WTC11 (cell line): ENCODE measurements at regions not wholly inside any gene's neighbourhood (a gene's known extent, or its start where the extent isn't known, plus 50 kb on each side); places are given as distances from the start of the nearest gene placed in this dataset.

ENCODE experiments used
- ATAC-seq: fragments of 200-7000 bp; cut with Tn5 transposase; 2 replicates; pipeline ENCODE4 v1.10.0; 2021; ENCODE audit warnings: mild to moderate bottlenecking, moderate library complexity
- CTCF ChIA-PET: fragments of 300-600 bp; sonication (Branson Sonifier 250); formaldehyde crosslinking; loops from one replicate; lab custom pipeline; 2021; ENCODE audit warnings: antibody characterized with exemption; lab: Charles Lee
- POLR2A ChIA-PET: fragments of 350-600 bp; sonication (Branson Sonifier 250); formaldehyde crosslinking; loops from one replicate; lab custom pipeline; 2021; ENCODE audit warnings: antibody characterized with exemption; lab: Charles Lee
- DNase-seq: peaks from one replicate; pipeline ENCODE4 v3.0.0; 2021; ENCODE audit warnings: low spot score
- H3K27ac Mint-ChIP-seq: 2 replicates; pipeline ENCODE4 v1.8.0; 2021; ENCODE audit warnings: mixed read lengths
- H3K27me3 Mint-ChIP-seq: 2 replicates; pipeline ENCODE4 v1.8.0; 2021; ENCODE audit warnings: low read depth, mild to moderate bottlenecking, moderate library complexity, mixed read lengths
- H3K36me3 Mint-ChIP-seq: 2 replicates; pipeline ENCODE4 v1.8.0; 2021; ENCODE audit warnings: mixed read lengths
- H3K4me1 Mint-ChIP-seq: 2 replicates; pipeline ENCODE4 v1.8.0; 2022; ENCODE audit warnings: mixed read lengths
- H3K4me3 Mint-ChIP-seq: 2 replicates; pipeline ENCODE4 v1.8.0; 2021; ENCODE audit warnings: mild to moderate bottlenecking, moderate library complexity, mixed read lengths
- H3K9me3 Mint-ChIP-seq: 2 replicates; pipeline ENCODE4 v1.8.0; 2021; ENCODE audit warnings: mixed read lengths
- E2F1 ChIP-seq: sonication (generic); formaldehyde crosslinking; IDR thresholded peaks from 2 replicates; pipeline ENCODE4 v1.8.0; 2022; ENCODE audit warnings: mild to moderate bottlenecking, missing genetic modification reagents
- E2F4 ChIP-seq: sonication (generic); formaldehyde crosslinking; IDR thresholded peaks from 2 replicates; pipeline ENCODE4 v1.8.1; 2022; ENCODE audit warnings: low read depth, mild to moderate bottlenecking, moderate library complexity, missing genetic modification reagents, borderline replicate concordance
- NFE2L1 ChIP-seq: sonication (generic); formaldehyde crosslinking; IDR thresholded peaks from 2 replicates; pipeline ENCODE4 v1.8.1; 2023; ENCODE audit warnings: missing genetic modification reagents
- PRDM15 ChIP-seq: sonication (generic); formaldehyde crosslinking; IDR thresholded peaks from 2 replicates; pipeline ENCODE4 v1.8.0; 2022; ENCODE audit warnings: missing genetic modification reagents
- PRRX2 ChIP-seq: fragments of 250-450 bp; sonication (Bioruptor Pico); IDR thresholded peaks from 2 replicates; pipeline ENCODE4 v1.8.0; 2021; ENCODE audit warnings: mild to moderate bottlenecking
- RELA ChIP-seq: sonication (generic); formaldehyde crosslinking; IDR thresholded peaks from 2 replicates; pipeline ENCODE4 v1.8.1; 2022; ENCODE audit warnings: missing genetic modification reagents, mild to moderate bottlenecking, borderline replicate concordance
- SMAD3 ChIP-seq: sonication (generic); formaldehyde crosslinking; IDR thresholded peaks from 2 replicates; pipeline ENCODE4 v1.8.0; 2022; ENCODE audit warnings: missing genetic modification reagents, mild to moderate bottlenecking, borderline replicate concordance
- TEAD1 ChIP-seq: sonication (generic); formaldehyde crosslinking; IDR thresholded peaks from 2 replicates; pipeline ENCODE4 v1.8.0; 2022; ENCODE audit warnings: mild to moderate bottlenecking, missing genetic modification reagents
- TEAD4 ChIP-seq: sonication (generic); formaldehyde crosslinking; IDR thresholded peaks from 2 replicates; pipeline ENCODE4 v1.8.0; 2022; ENCODE audit warnings: mild to moderate bottlenecking, missing genetic modification reagents
- USF2 ChIP-seq: sonication (generic); formaldehyde crosslinking; IDR thresholded peaks from 2 replicates; pipeline ENCODE4 v1.8.1; 2023; ENCODE audit warnings: mild to moderate bottlenecking, missing genetic modification reagents, moderate library complexity
- ZNF138 ChIP-seq: sonication (generic); formaldehyde crosslinking; conservative IDR thresholded peaks from 2 replicates; pipeline ENCODE4 v1.8.1; 2022; ENCODE audit warnings: mild to moderate bottlenecking, moderate library complexity, missing genetic modification reagents
- ZNF219 ChIP-seq: sonication (generic); formaldehyde crosslinking; IDR thresholded peaks from 2 replicates; pipeline ENCODE4 v1.8.0; 2023; ENCODE audit warnings: missing genetic modification reagents, mild to moderate bottlenecking, borderline replicate concordance
- ZNF425 ChIP-seq: fragments of 250-450 bp; sonication (Bioruptor Pico); conservative IDR thresholded peaks from 2 replicates; pipeline ENCODE4 v1.9.0; 2021; ENCODE audit warnings: mild to moderate bottlenecking
- ZNF512 ChIP-seq: sonication (generic); formaldehyde crosslinking; IDR thresholded peaks from 2 replicates; pipeline ENCODE4 v1.8.1; 2022; ENCODE audit warnings: missing genetic modification reagents, borderline replicate concordance
- TF ChIP-seq, protein P1 (sequence below): sonication (generic); formaldehyde crosslinking; conservative IDR thresholded peaks from 2 replicates; pipeline ENCODE4 v1.8.1; 2023; ENCODE audit warnings: mild to moderate bottlenecking, low read depth, missing genetic modification reagents, moderate library complexity
- TF ChIP-seq, protein P2 (sequence below): sonication (generic); formaldehyde crosslinking; IDR thresholded peaks from 2 replicates; pipeline ENCODE4 v1.8.1; 2023; ENCODE audit warnings: mild to moderate bottlenecking, missing genetic modification reagents
- TF ChIP-seq, protein P3 (sequence below): fragments of 200-600 bp; IDR thresholded peaks from 2 replicates; pipeline ENCODE4 v1.8.0; 2022; ENCODE audit warnings: antibody characterized with exemption

DNA sequence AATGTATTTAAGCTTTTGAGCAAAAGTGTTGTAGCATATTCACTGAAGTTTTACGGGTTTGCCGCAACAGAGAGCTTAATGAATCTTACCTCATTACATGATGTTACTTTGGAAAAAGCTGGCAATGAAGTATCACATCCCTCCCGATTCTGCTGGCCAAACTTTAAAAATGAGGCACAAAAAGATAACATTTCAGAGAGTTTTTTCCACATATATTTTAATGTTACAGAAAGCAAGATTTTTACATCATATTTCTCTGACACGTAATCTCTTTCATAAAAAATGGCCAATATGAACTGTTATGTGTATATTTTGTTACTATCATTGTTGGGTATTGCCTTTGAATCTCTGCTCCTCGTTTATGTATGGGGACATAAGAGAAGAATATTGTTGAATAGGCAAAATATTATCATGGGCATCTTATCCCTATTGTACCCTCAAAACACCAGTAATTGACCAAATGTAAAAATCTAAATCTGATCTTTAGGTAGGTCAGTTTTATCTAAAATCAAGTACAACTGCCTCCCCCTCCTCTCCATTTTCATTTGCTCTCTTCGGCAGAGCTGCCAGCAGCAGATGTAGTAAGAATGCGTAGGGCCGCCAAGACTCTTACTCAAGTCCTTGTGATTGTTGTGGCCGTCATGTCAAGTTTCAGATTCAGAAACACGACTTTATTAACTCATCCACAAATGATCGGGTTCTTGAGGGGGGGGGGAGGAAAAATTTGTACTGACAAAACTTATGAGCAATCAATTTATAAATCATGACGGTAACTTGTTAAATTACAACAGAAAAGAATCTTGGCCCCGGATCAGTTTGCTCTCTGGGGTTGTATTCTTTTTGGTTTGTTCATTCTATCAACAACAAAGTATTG, 106.7 kb upstream of the THRB start (continued):
- no peak for TF ChIP-seq ZNF512 (CRISPR knock-in tag)
- TF ChIP-seq, protein P1, sequence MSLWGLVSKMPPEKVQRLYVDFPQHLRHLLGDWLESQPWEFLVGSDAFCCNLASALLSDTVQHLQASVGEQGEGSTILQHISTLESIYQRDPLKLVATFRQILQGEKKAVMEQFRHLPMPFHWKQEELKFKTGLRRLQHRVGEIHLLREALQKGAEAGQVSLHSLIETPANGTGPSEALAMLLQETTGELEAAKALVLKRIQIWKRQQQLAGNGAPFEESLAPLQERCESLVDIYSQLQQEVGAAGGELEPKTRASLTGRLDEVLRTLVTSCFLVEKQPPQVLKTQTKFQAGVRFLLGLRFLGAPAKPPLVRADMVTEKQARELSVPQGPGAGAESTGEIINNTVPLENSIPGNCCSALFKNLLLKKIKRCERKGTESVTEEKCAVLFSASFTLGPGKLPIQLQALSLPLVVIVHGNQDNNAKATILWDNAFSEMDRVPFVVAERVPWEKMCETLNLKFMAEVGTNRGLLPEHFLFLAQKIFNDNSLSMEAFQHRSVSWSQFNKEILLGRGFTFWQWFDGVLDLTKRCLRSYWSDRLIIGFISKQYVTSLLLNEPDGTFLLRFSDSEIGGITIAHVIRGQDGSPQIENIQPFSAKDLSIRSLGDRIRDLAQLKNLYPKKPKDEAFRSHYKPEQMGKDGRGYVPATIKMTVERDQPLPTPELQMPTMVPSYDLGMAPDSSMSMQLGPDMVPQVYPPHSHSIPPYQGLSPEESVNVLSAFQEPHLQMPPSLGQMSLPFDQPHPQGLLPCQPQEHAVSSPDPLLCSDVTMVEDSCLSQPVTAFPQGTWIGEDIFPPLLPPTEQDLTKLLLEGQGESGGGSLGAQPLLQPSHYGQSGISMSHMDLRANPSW, result no peak
- TF ChIP-seq, protein P2, sequence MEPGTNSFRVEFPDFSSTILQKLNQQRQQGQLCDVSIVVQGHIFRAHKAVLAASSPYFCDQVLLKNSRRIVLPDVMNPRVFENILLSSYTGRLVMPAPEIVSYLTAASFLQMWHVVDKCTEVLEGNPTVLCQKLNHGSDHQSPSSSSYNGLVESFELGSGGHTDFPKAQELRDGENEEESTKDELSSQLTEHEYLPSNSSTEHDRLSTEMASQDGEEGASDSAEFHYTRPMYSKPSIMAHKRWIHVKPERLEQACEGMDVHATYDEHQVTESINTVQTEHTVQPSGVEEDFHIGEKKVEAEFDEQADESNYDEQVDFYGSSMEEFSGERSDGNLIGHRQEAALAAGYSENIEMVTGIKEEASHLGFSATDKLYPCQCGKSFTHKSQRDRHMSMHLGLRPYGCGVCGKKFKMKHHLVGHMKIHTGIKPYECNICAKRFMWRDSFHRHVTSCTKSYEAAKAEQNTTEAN (CRISPR knock-in tag), result no peak
- TF ChIP-seq E2F4 (CRISPR knock-in tag), result no peak
- no peak for TF ChIP-seq USF2
- TF ChIP-seq RELA (CRISPR knock-in tag), result no peak
- TF ChIP-seq PRRX2 (CRISPR knock-in tag), result no peak

DNA sequence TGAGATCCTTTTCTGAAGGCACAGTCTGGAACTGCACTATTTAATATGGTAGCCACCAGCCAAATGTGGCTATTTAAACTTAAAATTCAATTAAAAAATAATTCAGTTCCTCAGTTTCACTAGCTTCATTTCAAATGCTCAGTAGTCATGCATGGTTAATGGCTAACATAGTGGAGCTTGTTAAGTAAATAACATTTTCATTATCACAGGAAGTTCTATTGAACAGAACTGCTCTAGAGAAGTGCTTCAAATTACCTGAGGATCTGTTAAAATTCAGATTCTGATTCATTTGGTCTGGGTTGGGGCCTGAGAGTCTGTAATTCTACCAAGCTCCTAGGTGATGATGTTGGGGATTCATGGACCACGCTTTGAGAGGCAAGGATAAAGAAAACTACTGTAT, 109.6 kb upstream of the THRB start:
- no peak overlapping the region for H3K4me3 Mint-ChIP-seq
- DNase-seq (no peak), ATAC-seq (no peak)
- H3K27ac Mint-ChIP-seq, result peak overlapping the region; percentile 19; the same call in 1 of the 2 replicates
- peaks cover 4% of the 10 kb centered on the region for H3K9me3 Mint-ChIP-seq
- CTCF ChIA-PET, result no interaction called here
- peaks cover 20% of the 10 kb centered on the region for H3K4me1 Mint-ChIP-seq
- H3K27me3 Mint-ChIP-seq, result no peaks in the 10 kb centered on the region
- H3K36me3 Mint-ChIP-seq, result 0 out of 2 replicates have a peak, but pooled peaks cover 3% of the 10 kb centered on the region
- POLR2A ChIA-PET, result no interaction called here
- TF ChIP-seq ZNF219 (CRISPR knock-in tag), result no peak
- TF ChIP-seq, protein P3, sequence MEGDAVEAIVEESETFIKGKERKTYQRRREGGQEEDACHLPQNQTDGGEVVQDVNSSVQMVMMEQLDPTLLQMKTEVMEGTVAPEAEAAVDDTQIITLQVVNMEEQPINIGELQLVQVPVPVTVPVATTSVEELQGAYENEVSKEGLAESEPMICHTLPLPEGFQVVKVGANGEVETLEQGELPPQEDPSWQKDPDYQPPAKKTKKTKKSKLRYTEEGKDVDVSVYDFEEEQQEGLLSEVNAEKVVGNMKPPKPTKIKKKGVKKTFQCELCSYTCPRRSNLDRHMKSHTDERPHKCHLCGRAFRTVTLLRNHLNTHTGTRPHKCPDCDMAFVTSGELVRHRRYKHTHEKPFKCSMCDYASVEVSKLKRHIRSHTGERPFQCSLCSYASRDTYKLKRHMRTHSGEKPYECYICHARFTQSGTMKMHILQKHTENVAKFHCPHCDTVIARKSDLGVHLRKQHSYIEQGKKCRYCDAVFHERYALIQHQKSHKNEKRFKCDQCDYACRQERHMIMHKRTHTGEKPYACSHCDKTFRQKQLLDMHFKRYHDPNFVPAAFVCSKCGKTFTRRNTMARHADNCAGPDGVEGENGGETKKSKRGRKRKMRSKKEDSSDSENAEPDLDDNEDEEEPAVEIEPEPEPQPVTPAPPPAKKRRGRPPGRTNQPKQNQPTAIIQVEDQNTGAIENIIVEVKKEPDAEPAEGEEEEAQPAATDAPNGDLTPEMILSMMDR, result no peak
- no peak for TF ChIP-seq ZNF138 (CRISPR knock-in tag)
- TF ChIP-seq NFE2L1, result no peak
- no peak for TF ChIP-seq TEAD4 (CRISPR knock-in tag)
- no peak for TF ChIP-seq E2F1 (CRISPR knock-in tag)
- TF ChIP-seq TEAD1 (CRISPR knock-in tag), result no peak
- no peak for TF ChIP-seq ZNF425 (CRISPR knock-in tag)
- TF ChIP-seq SMAD3 (CRISPR knock-in tag), result no peak
- TF ChIP-seq PRDM15, result no peak
